Gastroesophageal sphincter (tissue), 3 donors: ENCODE measurements at regions not wholly inside any gene's neighbourhood (a gene's known extent, or its start where the extent isn't known, plus 50 kb on each side); places are given as distances from the start of the nearest gene placed in this dataset.

Experiments
- CTCF ChIP-seq, 4 experiments: fragments of 200-600 bp in 2 of 4; fragments of 450-650 bp in 2 of 4; sonication (generic) in 1 of 4; IDR thresholded peaks; one replicate each; pipeline ENCODE4 v1.5.1; 2017 to 2019; ENCODE audit warnings: antibody characterized with exemption in 4 of 4, mild to moderate bottlenecking in 2 of 4, moderate library complexity in 2 of 4
- POLR2A ChIP-seq, 2 donors: fragments of 450-650 bp; IDR thresholded peaks; one replicate each; pipeline ENCODE4 v1.6.1; 2017; ENCODE audit warnings: antibody characterized with exemption in 2 of 2, mild to moderate bottlenecking in 2 of 2, moderate library complexity in 1 of 2

DNA sequence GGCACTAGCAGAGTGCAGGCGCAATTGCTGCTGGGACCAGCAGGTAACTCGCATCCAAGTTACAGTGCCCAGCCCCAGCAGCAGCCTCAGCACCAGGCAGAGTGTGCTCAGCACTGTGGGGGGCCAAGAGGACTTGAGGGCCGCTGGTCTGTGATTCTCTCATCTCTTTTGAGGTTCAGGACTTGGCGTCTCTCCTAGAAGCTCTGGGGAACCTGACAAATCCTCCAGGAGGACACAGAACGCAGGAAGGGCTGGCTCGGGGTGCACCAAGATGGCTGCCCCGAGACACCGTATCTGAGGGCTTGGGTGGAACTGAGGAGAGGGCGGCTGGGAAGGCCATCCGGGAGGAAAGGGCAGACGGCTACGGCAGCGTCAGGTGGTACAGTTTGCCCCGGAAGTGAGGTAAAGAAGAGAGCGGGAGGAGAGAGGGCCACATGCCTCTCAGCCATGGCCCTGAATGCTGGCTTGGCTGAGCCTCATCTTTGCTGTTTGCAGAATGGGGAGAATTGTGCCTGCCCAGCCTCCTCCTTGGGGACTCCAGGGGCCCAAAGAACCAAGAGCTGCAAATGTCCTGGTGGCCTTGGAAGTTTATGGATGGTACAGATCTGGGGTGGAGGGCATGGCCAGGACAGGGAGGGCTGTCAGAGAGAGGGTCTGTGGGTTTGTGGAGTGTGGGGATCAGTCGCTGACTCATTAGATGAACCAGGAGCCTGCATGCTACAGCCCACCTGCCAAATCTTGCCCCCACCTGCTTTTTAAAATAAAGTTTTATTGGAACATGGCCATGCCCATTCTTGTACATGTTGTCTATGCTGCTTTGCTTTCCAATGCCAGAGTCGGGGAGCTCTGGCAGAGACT lies 78.0 kb downstream of the MYEOV start:
- TF ChIP-seq CTCF (IDR thresholded peaks at IDR 0.05) (no peak), POLR2A (IDR thresholded peaks at IDR 0.05) (no peak)
